Naive B cell (primary cell): ENCODE measurements at regions not wholly inside any gene's neighbourhood (a gene's known extent, or its start where the extent isn't known, plus 50 kb on each side); places are given as distances from the start of the nearest gene placed in this dataset.

ENCODE experiments used
- ATAC-seq, 2 donors: fragments of 150-1000 bp; cut with Tn5 transposase; 2 replicates each; pipeline ENCODE4 v1.10.0; 2021; ENCODE audit warnings: low read depth in 2 of 2, mild to moderate bottlenecking in 2 of 2, moderate library complexity in 2 of 2
- DNase-seq: peaks from one replicate; pipeline ENCODE4 v3.0.0; 2022
- H3K27ac Mint-ChIP-seq, 6 donors: one replicate each; pipeline ENCODE4 v1.8.0; 2020 to 2022; ENCODE audit warnings: mild to moderate bottlenecking in 6 of 6, mixed read lengths in 6 of 6, moderate library complexity in 5 of 6, inconsistent platforms in 2 of 6
- H3K27me3 Mint-ChIP-seq, 3 donors: one replicate each; pipeline ENCODE4 v1.8.0; 2021 to 2022; ENCODE audit warnings: mixed read lengths in 3 of 3, mild to moderate bottlenecking in 1 of 3
- H3K36me3 Mint-ChIP-seq, 2 donors: one replicate each; pipeline ENCODE4 v1.8.0; 2020 to 2022; ENCODE audit warnings: mixed read lengths in 2 of 2, inconsistent platforms in 1 of 2, mild to moderate bottlenecking in 1 of 2
- H3K4me1 Mint-ChIP-seq, 3 donors: one replicate each; pipeline ENCODE4 v1.8.0; 2020 to 2022; ENCODE audit warnings: mixed read lengths in 3 of 3, inconsistent platforms in 1 of 3, mild to moderate bottlenecking in 1 of 3, moderate library complexity in 1 of 3
- H3K4me3 Mint-ChIP-seq, 8 donors: one replicate each; pipeline ENCODE4 v1.8.0; 2020 to 2022; ENCODE audit warnings: mild to moderate bottlenecking in 8 of 8, mixed read lengths in 8 of 8, moderate library complexity in 8 of 8, inconsistent platforms in 2 of 8
- H3K9me3 Mint-ChIP-seq, 7 donors: one replicate each; pipeline ENCODE4 v1.8.0; 2020 to 2022; ENCODE audit warnings: mixed read lengths in 7 of 7, mild to moderate bottlenecking in 5 of 7, inconsistent platforms in 2 of 7, moderate library complexity in 1 of 7

DNA sequence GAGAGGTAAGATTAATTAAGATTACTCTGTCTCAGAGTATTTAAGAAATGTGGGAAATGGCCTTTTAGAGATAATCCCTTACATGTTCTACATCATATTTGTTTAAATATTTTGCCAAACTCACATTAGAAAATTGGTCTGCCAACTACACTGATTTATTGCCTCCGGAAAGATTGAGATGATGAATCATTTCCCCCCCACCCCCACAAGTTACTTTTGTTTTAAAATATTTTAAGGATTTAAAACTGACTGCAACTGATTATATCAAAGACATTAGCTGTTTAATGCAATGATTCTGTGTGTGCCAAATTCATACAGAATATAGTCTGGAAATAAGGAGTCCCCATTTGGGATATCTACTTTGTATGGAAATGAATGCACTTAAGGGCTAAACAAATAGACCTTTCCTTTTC, 674.4 kb downstream of the PRR16 start:
- Mint-ChIP-seq H3K4me3 (no peak overlapping the region), H3K27me3 (no peaks in the 10 kb centered on the region), H3K4me1 (peaks cover 0 to 3% (median 0%) of the 10 kb centered on the region in 3 donors), H3K9me3 (peaks cover 0 to 12% (median 2%) of the 10 kb centered on the region in 7 donors), H3K36me3 (no peaks in the 10 kb centered on the region), H3K27ac (no peak overlapping the region)
- DNase-seq: no peak
- ATAC-seq: no peak

DNA sequence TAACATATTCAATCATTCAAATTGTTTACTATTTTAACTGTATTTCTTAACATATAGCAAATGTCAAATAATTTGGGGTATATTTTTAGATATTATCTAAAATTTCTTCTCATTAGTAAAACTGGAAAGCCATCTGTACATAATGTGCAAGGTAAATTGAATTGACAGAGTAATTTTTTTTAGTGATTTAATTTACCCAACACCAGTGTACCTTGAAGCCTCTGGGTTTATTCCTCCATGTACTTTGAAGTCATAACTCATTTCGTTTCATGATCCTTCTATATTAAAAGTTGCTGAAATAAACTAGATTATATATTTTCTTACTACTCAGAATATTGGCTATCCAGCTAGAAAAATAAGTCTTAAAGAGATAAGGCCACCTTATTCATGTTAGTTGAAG, 674.9 kb downstream of the PRR16 start:
- no peak overlapping the region for H3K4me3 Mint-ChIP-seq
- H3K9me3 Mint-ChIP-seq: peaks cover 0 to 12% (median 2%) of the 10 kb centered on the region in 7 donors
- H3K27ac Mint-ChIP-seq: no peak overlapping the region

DNA sequence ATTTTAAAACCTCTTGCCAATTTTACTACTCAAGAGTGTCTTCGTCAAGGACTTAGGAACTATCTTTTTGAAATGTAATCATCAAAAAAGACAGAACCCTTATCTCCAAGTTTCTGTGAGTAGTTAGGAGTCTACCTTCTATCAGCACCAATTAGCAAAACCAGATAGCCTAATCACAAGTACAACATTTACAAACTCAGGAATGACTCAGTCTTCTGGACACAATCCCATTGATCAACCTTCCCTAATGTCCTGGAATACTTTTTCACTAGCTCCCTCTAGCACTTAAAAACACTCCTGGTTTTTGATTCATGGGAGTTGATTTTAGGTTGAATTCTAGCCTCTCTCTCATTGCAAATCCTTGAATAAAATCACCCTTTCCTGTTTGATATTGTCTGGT, 680.7 kb downstream of the PRR16 start:
- H3K27me3 Mint-ChIP-seq: no peaks in the 10 kb centered on the region
- no peak for ATAC-seq
- no peaks in the 10 kb centered on the region for H3K36me3 Mint-ChIP-seq
- no peak overlapping the region for H3K4me3 Mint-ChIP-seq
- peaks cover 0 to 3% (median 0%) of the 10 kb centered on the region in 3 donors for H3K4me1 Mint-ChIP-seq
- peaks cover 0 to 17% (median 8%) of the 10 kb centered on the region in 7 donors for H3K9me3 Mint-ChIP-seq
- no peak for DNase-seq
- H3K27ac Mint-ChIP-seq: no peak overlapping the region

More for the DNA sequence above, 674.9 kb downstream of the PRR16 start:
- ATAC-seq: no peak
- H3K36me3 Mint-ChIP-seq: no peaks in the 10 kb centered on the region
- H3K27me3 Mint-ChIP-seq: no peaks in the 10 kb centered on the region
- no peak for DNase-seq
- H3K4me1 Mint-ChIP-seq: peaks cover 0 to 3% (median 0%) of the 10 kb centered on the region in 3 donors

DNA sequence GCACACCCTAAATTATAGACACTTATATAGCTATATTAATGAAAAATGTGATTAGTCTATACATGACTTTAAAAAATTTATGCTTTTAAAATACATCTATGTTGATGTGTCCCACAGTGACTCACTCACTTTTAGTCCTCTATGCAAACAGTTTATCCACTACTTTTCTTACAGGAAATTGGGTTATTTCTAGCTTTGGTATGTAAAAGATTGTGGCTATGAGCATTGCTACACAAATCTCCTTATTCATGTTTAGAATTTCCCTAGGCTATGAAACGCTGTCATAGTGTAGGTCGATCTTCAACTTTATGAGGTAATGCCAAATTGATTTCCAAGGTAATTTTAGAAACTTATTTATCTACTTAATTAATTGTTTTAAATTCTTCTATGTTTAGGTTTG, 687.4 kb downstream of the PRR16 start:
- Mint-ChIP-seq H3K4me3 (no peak overlapping the region), H3K27ac (no peak overlapping the region), H3K9me3 (peaks cover 0 to 13% (median 3%) of the 10 kb centered on the region in 7 donors), H3K27me3 (no peaks in the 10 kb centered on the region), H3K4me1 (no peaks in the 10 kb centered on the region), H3K36me3 (no peaks in the 10 kb centered on the region)
- no peak for DNase-seq
- no peak for ATAC-seq

DNA sequence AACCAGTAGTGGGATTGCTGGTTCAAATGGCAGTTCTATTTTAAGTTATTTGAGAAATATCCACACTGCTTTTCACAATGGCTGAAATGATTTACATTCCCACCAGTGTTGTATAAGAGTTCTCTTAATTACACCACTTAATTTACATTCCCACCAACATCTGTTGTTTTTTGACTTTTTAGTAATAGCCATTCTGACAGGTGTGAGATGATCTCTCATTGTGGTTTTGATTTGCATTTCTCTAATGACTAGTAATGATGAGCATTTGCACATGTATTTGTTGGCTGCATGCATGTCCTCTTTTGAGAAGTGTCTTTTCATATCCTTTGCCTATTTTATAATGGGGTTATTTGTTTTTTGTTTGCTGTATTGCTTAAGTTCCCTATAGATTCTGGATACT, 688.3 kb downstream of the PRR16 start:
- no peak overlapping the region for H3K4me3 Mint-ChIP-seq
- H3K9me3 Mint-ChIP-seq: peaks cover 0 to 11% (median 3%) of the 10 kb centered on the region in 7 donors
- H3K36me3 Mint-ChIP-seq: no peaks in the 10 kb centered on the region
- ATAC-seq (no peak), DNase-seq (no peak)
- H3K4me1 Mint-ChIP-seq: no peaks in the 10 kb centered on the region
- H3K27me3 Mint-ChIP-seq: no peaks in the 10 kb centered on the region
- no peak overlapping the region for H3K27ac Mint-ChIP-seq

DNA sequence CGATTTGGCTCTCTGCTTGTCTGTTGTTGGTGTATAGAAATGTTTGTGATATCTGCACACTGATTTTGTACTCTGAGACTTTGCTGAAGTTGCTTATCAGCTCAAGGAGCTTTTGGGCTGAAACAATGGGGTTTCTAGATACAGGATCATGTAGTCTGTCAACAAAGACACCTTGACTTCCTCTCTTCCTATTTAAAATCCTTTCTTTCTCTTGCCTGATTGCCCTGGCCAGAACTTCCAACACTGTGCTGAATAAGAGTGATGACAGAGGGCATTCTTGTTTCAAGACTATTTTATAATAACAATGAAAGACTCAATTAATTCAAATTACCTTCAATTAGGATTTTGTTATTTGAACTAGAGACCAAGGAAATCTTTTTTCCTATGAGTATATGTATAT, 692.5 kb downstream of the PRR16 start:
- no peaks in the 10 kb centered on the region for H3K27me3 Mint-ChIP-seq
- H3K4me1 Mint-ChIP-seq: no peaks in the 10 kb centered on the region
- H3K4me3 Mint-ChIP-seq: no peak overlapping the region
- H3K9me3 Mint-ChIP-seq: peaks cover 0 to 4% (median 2%) of the 10 kb centered on the region in 7 donors
- H3K27ac Mint-ChIP-seq: no peak overlapping the region
- DNase-seq: no peak
- no peaks in the 10 kb centered on the region for H3K36me3 Mint-ChIP-seq
- ATAC-seq: no peak

DNA sequence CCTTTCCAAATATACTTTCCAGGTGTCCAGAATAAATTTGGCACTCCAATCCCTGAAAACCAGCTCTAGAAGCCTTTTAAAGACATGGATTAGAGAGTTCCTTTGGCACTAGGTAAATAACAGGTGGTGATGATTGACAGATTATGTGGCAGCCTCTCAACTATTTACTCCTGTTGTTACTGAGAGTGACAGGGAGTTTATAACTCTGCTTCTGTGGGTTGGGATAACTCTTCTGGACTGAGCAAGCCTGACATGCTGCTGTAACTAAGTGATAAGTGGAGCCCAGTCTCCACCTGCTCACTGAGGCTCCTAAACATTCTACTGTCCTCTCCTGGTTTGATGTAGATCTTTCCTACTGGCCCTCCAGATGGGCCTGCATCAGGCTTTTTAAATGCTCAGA, 693.2 kb upstream of the FTMT start:
- Mint-ChIP-seq H3K36me3 (no peaks in the 10 kb centered on the region), H3K4me1 (no peaks in the 10 kb centered on the region)

DNA sequence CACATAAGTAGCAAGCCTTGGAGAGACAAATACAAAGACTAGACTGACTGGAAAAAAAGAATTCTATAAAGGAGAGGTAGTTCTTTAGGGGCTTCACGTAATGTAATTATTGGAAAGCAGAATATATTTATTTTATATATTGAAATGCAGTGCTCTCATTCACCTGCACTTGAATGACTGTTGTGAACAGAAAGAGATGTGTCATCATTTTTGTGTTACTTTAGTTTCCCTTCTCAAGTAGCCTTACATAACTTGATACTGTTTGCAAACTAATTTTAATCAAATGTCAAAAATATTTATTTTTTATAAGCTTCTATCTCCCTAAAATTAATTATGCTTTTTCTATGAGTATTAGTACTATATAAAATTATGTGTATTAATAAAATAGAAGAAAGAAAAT, 691.1 kb upstream of the FTMT start:
- H3K27me3 Mint-ChIP-seq: no peaks in the 10 kb centered on the region

More for the DNA sequence above, 693.2 kb upstream of the FTMT start:
- H3K27me3 Mint-ChIP-seq: no peaks in the 10 kb centered on the region
- H3K4me3 Mint-ChIP-seq: no peak overlapping the region
- no peak overlapping the region for H3K27ac Mint-ChIP-seq
- H3K9me3 Mint-ChIP-seq: peaks cover 0 to 4% (median 0%) of the 10 kb centered on the region in 7 donors
- DNase-seq (no peak), ATAC-seq (no peak)

DNA sequence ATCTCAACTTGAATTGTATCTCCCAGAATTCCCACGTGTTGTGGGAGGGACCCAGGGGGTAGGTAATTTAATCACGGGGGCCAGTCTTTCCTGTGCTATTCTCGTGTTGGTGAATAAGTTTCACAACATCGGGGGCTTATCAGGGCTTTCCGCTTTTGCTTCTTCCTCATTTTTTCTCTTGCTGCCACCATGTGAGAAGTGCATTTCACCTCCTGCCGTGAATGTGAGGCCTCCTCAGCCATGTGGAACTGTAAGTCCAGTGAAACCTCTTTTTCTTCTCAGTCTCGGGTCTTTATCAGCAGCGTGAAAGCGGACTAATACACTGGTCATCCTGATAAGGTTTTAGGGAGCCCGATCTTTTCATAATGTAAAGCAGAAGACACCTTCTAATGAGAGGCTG, 687.0 kb upstream of the FTMT start:
- Mint-ChIP-seq H3K9me3 (peaks cover 0 to 5% (median 0%) of the 10 kb centered on the region in 7 donors), H3K36me3 (no peaks in the 10 kb centered on the region), H3K27me3 (no peaks in the 10 kb centered on the region), H3K4me3 (no peak overlapping the region), H3K27ac (no peak overlapping the region), H3K4me1 (no peaks in the 10 kb centered on the region)
- DNase-seq: no peak
- ATAC-seq: no peak

More for the DNA sequence above, 691.1 kb upstream of the FTMT start:
- Mint-ChIP-seq H3K36me3 (no peaks in the 10 kb centered on the region), H3K9me3 (peaks cover 0 to 7% (median 0%) of the 10 kb centered on the region in 7 donors), H3K4me3 (no peak overlapping the region), H3K27ac (no peak overlapping the region), H3K4me1 (no peaks in the 10 kb centered on the region)
- ATAC-seq (no peak), DNase-seq (no peak)

DNA sequence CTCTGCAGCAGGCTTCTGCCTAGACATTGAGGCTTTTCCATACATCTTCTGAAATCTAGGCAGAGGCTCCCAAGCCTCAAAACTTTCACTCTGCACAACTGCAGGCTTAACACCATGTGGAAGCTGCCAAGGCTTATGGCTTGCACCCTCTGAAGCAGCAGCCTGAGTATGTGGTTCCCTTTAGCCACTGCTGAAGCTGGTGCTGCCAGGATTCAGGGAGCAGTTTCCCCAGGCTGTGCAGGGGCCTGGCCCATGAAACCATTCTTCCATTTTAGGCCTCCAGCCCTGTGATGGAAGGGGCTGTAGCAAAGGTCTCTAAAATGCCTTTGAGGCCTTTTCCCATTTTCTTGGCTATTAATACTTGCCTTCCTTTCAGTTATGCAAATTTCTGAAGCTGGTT, 680.3 kb upstream of the FTMT start:
- H3K27ac Mint-ChIP-seq: no peak overlapping the region
- no peaks in the 10 kb centered on the region for H3K27me3 Mint-ChIP-seq
- no peak for ATAC-seq
- no peaks in the 10 kb centered on the region for H3K36me3 Mint-ChIP-seq
- H3K4me3 Mint-ChIP-seq: no peak overlapping the region
- DNase-seq: no peak
- H3K9me3 Mint-ChIP-seq: peaks cover 0 to 5% (median 0%) of the 10 kb centered on the region in 7 donors
- H3K4me1 Mint-ChIP-seq: no peaks in the 10 kb centered on the region

DNA sequence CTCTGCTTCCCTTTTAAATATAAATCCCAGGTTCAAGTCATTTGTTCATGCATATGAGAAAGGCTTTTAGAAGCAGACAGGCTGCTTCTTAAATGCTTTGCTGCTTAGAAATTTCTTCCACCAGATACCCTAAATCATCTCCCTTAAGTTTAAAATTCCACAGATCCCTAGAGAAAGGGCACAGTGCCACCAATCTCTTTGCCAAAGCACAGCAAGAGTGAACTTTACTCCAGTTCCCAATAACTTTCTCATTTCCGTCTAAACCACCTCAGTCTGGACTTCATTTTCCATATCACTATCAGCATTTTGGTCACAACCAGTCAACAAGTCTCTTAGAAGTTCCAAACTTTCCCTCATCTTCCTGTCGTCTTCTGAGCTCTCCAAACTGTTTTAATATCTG, 679.8 kb upstream of the FTMT start:
- DNase-seq: no peak
- Mint-ChIP-seq H3K27me3 (no peaks in the 10 kb centered on the region), H3K4me1 (no peaks in the 10 kb centered on the region), H3K4me3 (no peak overlapping the region), H3K9me3 (peaks cover 0 to 5% (median 0%) of the 10 kb centered on the region in 7 donors), H3K27ac (no peak overlapping the region), H3K36me3 (no peaks in the 10 kb centered on the region)
- ATAC-seq: no peak

DNA sequence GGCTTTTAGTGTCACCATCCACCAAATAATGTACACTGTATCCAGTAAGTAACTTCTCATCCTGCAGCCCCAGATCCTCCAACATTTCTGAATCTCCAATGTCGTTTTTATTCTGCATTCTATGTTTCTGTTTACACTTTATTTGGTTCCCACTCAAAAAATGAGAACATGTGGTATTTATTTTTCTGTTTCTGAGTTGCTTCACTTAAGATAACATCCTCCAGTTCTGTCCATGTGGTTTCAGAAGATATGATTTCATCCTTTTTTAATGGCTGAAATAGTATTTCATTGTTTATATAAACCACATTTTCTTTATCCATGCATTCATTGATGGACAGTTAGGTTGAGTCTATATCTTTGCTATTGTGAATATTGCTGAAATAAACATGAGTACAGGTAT, 677.3 kb upstream of the FTMT start:
- H3K36me3 Mint-ChIP-seq: no peaks in the 10 kb centered on the region
- H3K27ac Mint-ChIP-seq: no peak overlapping the region
- DNase-seq (no peak), ATAC-seq (no peak)
- peaks cover 0 to 5% (median 0%) of the 10 kb centered on the region in 7 donors for H3K9me3 Mint-ChIP-seq
- H3K4me3 Mint-ChIP-seq: no peak overlapping the region
- no peaks in the 10 kb centered on the region for H3K27me3 Mint-ChIP-seq
- no peaks in the 10 kb centered on the region for H3K4me1 Mint-ChIP-seq

DNA sequence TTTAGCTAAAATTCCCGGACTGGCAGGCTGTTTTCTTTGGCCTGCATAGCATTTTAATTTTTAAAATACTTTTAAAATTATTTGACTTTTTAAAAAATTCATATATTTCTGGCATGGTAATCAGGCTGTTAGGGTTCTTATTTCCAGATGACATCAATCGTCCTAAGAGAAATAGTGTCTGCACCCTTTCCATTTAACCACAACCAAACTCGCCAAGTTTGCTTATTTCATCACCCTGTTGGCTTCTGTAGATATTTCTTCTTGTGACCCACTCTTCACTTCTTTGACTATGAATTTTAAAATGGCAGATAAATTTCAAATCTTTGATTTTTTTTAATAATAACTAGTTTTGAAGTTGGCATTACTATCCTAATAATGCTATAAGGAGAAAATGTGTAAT, 675.7 kb upstream of the FTMT start:
- H3K9me3 Mint-ChIP-seq: peaks cover 0 to 5% (median 0%) of the 10 kb centered on the region in 7 donors
- no peaks in the 10 kb centered on the region for H3K4me1 Mint-ChIP-seq
- no peak overlapping the region for H3K4me3 Mint-ChIP-seq
- ATAC-seq: no peak
- no peaks in the 10 kb centered on the region for H3K27me3 Mint-ChIP-seq
- no peak for DNase-seq
- H3K27ac Mint-ChIP-seq: no peak overlapping the region
- no peaks in the 10 kb centered on the region for H3K36me3 Mint-ChIP-seq

DNA sequence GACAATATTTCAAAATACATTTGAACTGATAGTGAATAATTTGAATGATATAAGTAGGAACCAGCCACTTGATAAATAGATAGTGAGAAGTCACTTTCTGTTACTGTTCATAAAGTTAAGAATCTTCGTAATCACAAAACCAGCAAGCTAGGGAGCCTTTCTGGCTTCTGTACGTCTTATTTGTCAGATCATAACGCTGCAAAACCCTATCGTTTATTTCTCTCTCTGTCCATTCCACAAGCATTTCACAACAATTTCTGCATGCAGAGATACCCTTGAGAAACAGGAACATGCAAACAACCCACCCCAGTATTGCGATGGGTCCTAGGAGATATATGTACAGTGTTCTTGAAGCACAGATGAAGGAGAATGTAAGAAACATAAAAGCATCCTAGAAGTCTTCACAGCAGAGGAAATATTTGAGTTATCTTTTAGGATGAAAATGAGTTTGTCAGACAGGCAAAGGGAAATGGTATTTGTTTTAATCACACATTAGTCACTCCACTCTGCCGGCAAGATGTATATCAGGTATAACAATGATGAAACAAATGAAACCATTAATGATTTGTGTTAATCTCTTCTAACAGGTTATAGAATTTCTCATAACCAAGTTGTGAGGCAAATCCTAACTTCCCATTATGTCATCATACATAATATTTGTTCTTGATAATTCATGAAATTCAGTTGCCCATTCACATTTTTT, 668.7 kb upstream of the FTMT start:
- no peaks in the 10 kb centered on the region for H3K36me3 Mint-ChIP-seq
- H3K4me1 Mint-ChIP-seq: no peaks in the 10 kb centered on the region
- H3K9me3 Mint-ChIP-seq: no peaks in the 10 kb centered on the region
- no peak overlapping the region for H3K4me3 Mint-ChIP-seq
- ATAC-seq (no peak), DNase-seq (no peak)
- no peaks in the 10 kb centered on the region for H3K27me3 Mint-ChIP-seq
- no peak overlapping the region for H3K27ac Mint-ChIP-seq

DNA sequence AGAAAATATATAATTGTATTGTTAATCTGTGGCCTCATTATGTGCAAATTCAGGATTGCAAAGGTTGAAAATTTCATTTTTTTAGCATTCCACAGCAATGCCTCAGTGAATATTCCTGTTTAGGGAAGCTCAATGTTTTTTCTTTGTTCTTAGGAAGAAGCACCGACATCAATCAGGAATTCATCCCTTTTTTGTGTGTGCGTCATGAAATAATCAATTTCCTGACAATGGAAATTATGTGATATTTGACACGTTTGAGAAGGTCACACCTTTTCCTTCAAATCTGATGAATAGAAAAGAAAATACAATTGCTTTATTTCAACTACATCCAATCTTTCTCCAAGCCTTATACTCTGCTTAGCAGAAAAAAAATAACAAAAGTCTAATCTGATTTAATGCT, 662.8 kb upstream of the FTMT start:
- DNase-seq (no peak), ATAC-seq (no peak)
- Mint-ChIP-seq H3K9me3 (peaks cover 0 to 5% (median 0%) of the 10 kb centered on the region in 7 donors), H3K27me3 (no peaks in the 10 kb centered on the region), H3K4me3 (no peak overlapping the region), H3K27ac (no peak overlapping the region), H3K4me1 (no peaks in the 10 kb centered on the region), H3K36me3 (no peaks in the 10 kb centered on the region)
